ENCODE measurements at regions not wholly inside any gene's neighbourhood (a gene's known extent, or its start where the extent isn't known, plus 50 kb on each side); places are given as distances from the start of the nearest gene placed in this dataset.

- no peak overlapping the region for H3K4me3 Mint-ChIP-seq
- H3K27me3 Mint-ChIP-seq = no peaks in the 10 kb centered on the region
- H3K27ac Mint-ChIP-seq = no peak overlapping the region
- H3K4me1 Mint-ChIP-seq = peaks cover 0 to 3% (median 0%) of the 10 kb centered on the region in 3 donors
- H3K36me3 Mint-ChIP-seq = no peaks in the 10 kb centered on the region
- H3K9me3 Mint-ChIP-seq = no peaks in the 10 kb centered on the region
Measured at GRCh38 chr14:32012062-32012461, 65.0 kb upstream of the ARHGAP5 start.

DNA sequence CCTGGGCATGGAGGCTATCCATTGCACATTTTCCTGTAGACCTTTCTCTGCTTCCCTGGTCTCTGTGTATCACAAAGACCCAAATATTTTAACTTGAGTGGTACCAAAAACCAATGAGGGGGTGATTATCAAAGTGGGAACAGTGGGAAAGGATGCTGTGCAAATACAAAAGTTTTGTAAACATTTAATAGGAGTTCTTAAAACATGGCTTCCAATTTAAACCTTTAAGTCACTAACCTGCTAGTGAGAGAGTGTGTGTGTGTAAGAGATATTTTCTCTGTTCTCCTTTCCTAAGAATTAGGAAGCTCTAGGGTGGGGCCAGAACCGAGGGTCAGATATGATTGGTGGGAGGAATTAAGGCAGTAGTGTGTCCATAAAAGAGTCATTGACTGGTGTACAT is 64.5 kb upstream of the ARHGAP5 start:
- Mint-ChIP-seq H3K27me3 (no peaks in the 10 kb centered on the region), H3K27ac (no peak overlapping the region), H3K36me3 (no peaks in the 10 kb centered on the region), H3K4me3 (no peak overlapping the region), H3K9me3 (no peaks in the 10 kb centered on the region), H3K4me1 (peaks cover 0 to 3% (median 0%) of the 10 kb centered on the region in 3 donors)

DNA sequence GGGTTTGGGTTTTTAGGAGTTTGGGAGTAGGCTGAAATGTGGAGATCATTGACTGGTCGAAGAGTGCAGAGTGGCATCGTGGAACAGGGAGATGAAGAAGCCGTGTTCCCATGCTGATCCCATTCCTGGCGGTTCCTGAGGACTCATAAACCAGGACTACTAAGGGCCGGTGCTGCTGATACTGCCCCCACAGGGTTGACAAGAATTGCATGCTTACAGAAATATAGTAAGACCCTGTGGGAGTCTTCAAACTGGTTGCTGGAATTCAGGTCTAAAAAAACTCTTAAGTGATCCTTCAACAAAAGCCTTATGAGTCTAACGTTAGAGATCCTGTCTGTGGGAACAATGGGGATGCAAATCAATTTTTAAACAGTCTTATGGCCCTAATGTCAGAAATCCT is 64.0 kb upstream of the ARHGAP5 start:
- Mint-ChIP-seq H3K4me3 (no peak overlapping the region), H3K9me3 (no peaks in the 10 kb centered on the region), H3K27ac (no peak overlapping the region), H3K4me1 (no peaks in the 10 kb centered on the region), H3K27me3 (peaks cover 2% of the 10 kb centered on the region), H3K36me3 (no peaks in the 10 kb centered on the region)

- peaks cover 0 to 1% (median 0%) of the 10 kb centered on the region in 3 donors for H3K9me3 Mint-ChIP-seq
- no peaks in the 10 kb centered on the region for H3K36me3 Mint-ChIP-seq
- H3K27me3 Mint-ChIP-seq = peaks cover 2% of the 10 kb centered on the region
- H3K27ac Mint-ChIP-seq = no peak overlapping the region
- no peaks in the 10 kb centered on the region for H3K4me1 Mint-ChIP-seq
- H3K4me3 Mint-ChIP-seq = no peak overlapping the region
Measured at GRCh38 chr14:32014057-32014456, 63.0 kb upstream of the ARHGAP5 start.

DNA sequence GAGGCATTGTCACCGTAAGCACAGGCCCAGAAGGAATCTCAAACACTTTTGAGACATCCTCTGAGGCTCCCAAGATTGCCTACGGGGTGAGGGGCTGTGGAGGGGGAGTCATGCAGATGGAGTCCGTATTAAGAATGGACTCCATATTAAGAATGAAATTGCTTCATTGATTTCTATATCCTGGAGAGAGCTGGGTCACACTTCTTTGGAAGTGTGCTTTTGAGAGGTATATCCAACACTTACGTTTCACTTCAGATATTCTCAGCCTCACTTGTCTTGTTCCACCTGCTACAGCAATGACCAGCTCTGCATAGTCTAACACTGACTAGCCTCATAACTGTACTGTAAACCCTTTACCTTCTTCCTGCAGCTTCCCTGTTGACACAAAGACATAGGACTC is 62.6 kb upstream of the ARHGAP5 start:
- Mint-ChIP-seq H3K36me3 (no peaks in the 10 kb centered on the region), H3K27me3 (peaks cover 3% of the 10 kb centered on the region), H3K27ac (no peak overlapping the region), H3K9me3 (peaks cover 0 to 1% (median 0%) of the 10 kb centered on the region in 3 donors), H3K4me1 (no peaks in the 10 kb centered on the region), H3K4me3 (no peak overlapping the region)

GRCh38 chr14:32015166-32015565 is 61.9 kb upstream of the ARHGAP5 start:
- H3K27me3 Mint-ChIP-seq = peaks cover 3% of the 10 kb centered on the region
- H3K4me1 Mint-ChIP-seq = no peaks in the 10 kb centered on the region
- H3K27ac Mint-ChIP-seq = no peak overlapping the region
- no peaks in the 10 kb centered on the region for H3K36me3 Mint-ChIP-seq
- peaks cover 0 to 1% (median 0%) of the 10 kb centered on the region in 3 donors for H3K9me3 Mint-ChIP-seq
- H3K4me3 Mint-ChIP-seq = no peak overlapping the region

DNA sequence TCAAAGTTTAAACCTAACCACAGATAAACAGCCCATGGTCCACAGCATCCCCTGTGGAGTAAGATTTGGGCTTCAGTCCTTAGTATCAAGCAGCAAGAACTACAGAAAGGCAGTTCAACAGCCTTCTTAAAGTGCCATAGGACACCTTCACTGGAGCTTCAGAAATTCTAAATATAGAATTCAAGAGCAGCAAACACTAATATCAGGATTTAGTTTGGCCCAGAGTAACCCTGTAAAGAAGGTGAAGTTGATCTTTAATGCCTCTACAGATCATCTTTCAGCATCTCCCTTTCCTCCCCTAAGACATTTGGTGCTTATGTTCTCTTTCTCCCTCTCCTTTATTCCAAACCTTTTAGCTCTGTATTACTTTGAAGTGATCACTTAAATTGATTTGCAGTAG is 59.5 kb upstream of the ARHGAP5 start:
- Mint-ChIP-seq H3K36me3 (no peaks in the 10 kb centered on the region), H3K4me1 (no peaks in the 10 kb centered on the region), H3K9me3 (peaks cover 0 to 1% (median 0%) of the 10 kb centered on the region in 3 donors), H3K27me3 (peaks cover 3% of the 10 kb centered on the region), H3K27ac (no peak overlapping the region), H3K4me3 (no peak overlapping the region)

DNA sequence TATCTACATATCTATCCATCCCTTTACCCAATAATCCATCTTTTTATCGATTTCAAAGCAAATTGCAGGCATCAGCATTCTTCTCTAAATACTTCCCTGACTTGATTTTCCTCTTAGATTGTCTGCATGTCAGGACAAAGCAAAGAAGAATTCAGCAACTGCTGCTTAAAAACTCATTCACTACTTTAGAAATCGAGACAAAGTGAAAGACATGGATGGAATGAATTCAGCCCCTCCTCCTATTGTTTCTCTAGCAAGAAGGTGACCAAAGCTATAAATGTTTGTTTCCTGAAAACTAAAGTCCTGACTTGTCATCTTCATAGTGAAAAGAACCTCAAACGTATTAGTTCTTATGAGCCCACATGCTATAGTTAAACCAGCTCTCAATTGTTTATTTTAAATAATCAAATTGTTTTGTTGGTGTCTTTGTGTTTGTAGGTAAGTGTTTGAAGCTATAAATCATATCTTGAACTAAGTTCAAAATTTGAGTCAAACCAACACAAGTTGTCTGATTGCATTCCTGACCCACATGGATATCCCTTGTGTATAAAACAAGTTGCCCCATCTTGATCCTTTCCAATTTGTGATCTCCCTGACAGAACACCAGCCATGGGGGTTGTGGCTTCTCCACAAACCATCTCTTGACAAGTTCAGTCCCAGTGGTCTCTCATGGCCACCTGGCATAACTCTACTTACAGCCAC is 58.6 kb upstream of the ARHGAP5 start:
- Mint-ChIP-seq H3K4me1 (no peaks in the 10 kb centered on the region), H3K27ac (no peak overlapping the region), H3K9me3 (peaks cover 0 to 1% (median 0%) of the 10 kb centered on the region in 3 donors), H3K36me3 (no peaks in the 10 kb centered on the region), H3K27me3 (peaks cover 3% of the 10 kb centered on the region), H3K4me3 (no peak overlapping the region)

DNA sequence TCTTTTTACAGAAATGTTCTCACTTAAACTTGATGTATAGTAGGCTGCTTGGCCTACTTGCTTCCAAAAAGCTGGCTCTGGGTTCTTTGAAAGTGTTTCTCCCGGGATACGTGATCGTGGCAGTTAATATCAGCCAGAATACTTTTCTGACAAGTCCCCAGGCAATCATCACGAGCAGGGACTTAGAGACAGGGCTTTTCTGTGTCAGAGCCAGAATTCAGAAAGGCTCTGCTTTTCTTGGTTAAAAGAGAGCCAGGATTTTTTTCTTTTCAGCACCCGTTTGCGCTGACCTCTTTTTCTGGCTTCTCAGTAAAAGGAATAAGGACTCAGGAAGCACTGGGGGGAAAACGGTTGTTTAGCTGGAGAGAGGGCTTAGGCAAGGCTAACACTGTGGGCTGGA is 57.8 kb upstream of the ARHGAP5 start:
- Mint-ChIP-seq H3K27me3 (peaks cover 3% of the 10 kb centered on the region), H3K36me3 (no peaks in the 10 kb centered on the region), H3K4me3 (no peak overlapping the region), H3K9me3 (peaks cover 0 to 1% (median 0%) of the 10 kb centered on the region in 3 donors), H3K27ac (no peak overlapping the region), H3K4me1 (no peaks in the 10 kb centered on the region)

- Mint-ChIP-seq H3K27ac (peak overlapping the region in 1 of 3 donors; percentile 65), H3K36me3 (no peaks in the 10 kb centered on the region), H3K4me1 (no peaks in the 10 kb centered on the region), H3K9me3 (peaks cover 0 to 1% (median 0%) of the 10 kb centered on the region in 3 donors), H3K27me3 (peaks cover 3% of the 10 kb centered on the region), H3K4me3 (no peak overlapping the region)
Measured at GRCh38 chr14:32020882-32021281, 56.2 kb upstream of the ARHGAP5 start.

- peak overlapping the region in 1 of 3 donors; percentile 65 for H3K27ac Mint-ChIP-seq
- no peaks in the 10 kb centered on the region for H3K4me1 Mint-ChIP-seq
- H3K36me3 Mint-ChIP-seq = no peaks in the 10 kb centered on the region
- no peak overlapping the region for H3K4me3 Mint-ChIP-seq
- peaks cover 3% of the 10 kb centered on the region for H3K27me3 Mint-ChIP-seq
- H3K9me3 Mint-ChIP-seq = peaks cover 0 to 2% (median 0%) of the 10 kb centered on the region in 3 donors
Measured at GRCh38 chr14:32021341-32021740, 55.8 kb upstream of the ARHGAP5 start.

DNA sequence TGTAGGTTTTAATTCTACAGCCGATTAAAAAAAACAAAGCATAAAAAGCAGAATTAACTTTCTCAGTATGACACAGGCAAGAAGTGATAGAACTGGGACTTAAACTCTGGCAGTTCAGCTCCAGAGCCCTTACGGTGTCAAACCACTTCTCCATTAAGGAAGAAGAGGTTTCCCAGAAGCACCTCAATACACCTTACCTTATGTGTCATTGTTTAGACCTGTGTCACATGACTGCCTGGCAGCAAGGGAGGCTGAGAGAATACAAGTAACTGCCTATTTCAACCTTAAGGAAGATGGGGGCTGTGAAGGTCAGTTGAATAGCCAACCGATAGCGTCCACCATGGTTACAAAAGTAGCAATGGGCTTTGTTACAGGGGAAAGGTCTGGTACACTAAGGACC is 54.6 kb upstream of the ARHGAP5 start:
- Mint-ChIP-seq H3K27me3 (peaks cover 3% of the 10 kb centered on the region), H3K36me3 (no peaks in the 10 kb centered on the region), H3K4me1 (no peaks in the 10 kb centered on the region), H3K4me3 (no peak overlapping the region), H3K9me3 (peaks cover 0 to 3% (median 0%) of the 10 kb centered on the region in 3 donors), H3K27ac (no peak overlapping the region)

DNA sequence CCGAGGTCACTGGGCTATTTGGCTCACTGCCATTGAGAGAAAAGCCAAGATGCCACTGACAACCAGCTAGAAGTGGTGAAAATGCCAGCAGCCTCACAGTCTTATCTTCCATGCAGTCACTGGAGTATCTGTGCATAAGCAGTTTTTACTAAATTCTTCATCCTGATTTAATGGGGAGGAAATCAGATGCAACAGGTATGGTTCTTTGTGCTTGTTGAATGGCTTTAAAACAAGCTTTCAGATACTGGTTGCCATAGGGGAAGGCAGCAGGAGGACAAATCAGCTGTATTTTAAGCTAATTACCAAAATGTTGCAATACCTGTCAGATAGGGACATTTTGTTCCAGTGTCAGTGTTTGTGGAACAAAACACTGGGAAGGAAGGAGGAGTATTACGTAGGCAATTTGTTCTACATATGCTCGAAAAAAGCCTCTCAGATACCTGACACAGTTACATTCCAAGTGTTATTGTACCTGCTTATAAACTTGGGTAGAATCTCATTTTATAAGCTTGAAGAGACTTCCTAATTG is 54.1 kb upstream of the ARHGAP5 start:
- Mint-ChIP-seq H3K27me3 (peaks cover 1% of the 10 kb centered on the region), H3K27ac (no peak overlapping the region), H3K9me3 (peaks cover 0 to 3% (median 0%) of the 10 kb centered on the region in 3 donors)

DNA sequence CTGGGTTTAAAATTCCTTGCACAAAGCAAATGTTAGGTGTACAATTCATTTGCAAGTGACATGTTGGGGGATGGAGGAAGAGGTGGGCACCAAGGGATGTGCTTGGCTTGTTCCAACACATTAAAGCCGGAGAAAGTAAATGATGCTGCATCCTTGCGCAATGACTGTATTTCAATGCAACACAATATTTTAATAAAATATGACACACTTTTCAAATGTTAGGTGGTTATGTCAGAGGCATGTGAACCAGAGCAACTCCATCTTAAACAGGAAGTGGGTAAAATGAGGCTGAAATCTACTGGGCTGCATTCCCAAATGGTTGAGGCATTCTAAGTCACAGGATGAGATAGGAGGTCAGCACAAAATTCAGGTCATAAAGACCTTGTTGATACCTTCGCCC is 53.6 kb upstream of the ARHGAP5 start:
- no peak overlapping the region for H3K4me3 Mint-ChIP-seq
- no peaks in the 10 kb centered on the region for H3K36me3 Mint-ChIP-seq
- H3K27me3 Mint-ChIP-seq = peaks cover 1% of the 10 kb centered on the region
- H3K4me1 Mint-ChIP-seq = peaks cover 0 to 2% (median 2%) of the 10 kb centered on the region in 3 donors
- no peak overlapping the region for H3K27ac Mint-ChIP-seq
- peaks cover 0 to 3% (median 0%) of the 10 kb centered on the region in 3 donors for H3K9me3 Mint-ChIP-seq

More for the DNA sequence above, 54.1 kb upstream of the ARHGAP5 start:
- H3K4me1 Mint-ChIP-seq = no peaks in the 10 kb centered on the region
- H3K4me3 Mint-ChIP-seq = no peak overlapping the region
- H3K36me3 Mint-ChIP-seq = no peaks in the 10 kb centered on the region

DNA sequence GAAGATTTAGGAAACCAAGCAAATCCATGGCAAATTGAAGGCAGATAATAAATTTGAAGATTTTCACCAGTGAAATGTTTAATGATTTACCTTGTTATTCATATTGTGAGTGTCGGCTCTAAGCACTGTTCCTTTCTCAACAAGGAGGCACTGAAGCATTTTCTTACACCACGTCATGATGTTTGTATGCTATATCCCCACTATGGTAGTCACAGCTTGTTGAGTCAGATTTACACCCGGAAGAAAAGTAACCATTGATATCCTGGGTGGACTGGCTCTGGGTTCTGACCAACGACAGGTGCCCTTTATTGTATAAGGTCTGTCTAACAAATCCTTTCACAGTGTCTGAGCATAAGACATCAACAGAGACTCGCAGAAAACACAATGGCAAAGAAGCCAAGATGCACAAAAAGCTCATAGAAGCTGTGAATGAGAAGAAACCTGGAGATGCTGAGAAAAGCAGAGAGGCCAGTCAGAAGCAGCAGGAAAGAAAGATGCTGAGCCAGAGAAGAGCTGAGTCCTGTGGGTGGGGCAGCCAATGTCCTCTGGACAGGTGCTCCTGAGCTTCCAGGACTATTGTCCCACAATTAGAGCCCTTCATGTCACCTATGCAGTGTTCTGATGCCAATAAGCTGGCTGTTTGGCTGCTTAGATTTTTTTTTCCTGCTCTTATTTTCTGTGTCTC is 49.7 kb upstream of the ARHGAP5 start:
- peaks cover 0 to 2% (median 0%) of the 10 kb centered on the region in 3 donors for H3K9me3 Mint-ChIP-seq
- no peaks in the 10 kb centered on the region for H3K36me3 Mint-ChIP-seq
- H3K27ac Mint-ChIP-seq = no peak overlapping the region
- no peak overlapping the region for H3K4me3 Mint-ChIP-seq
- peaks cover 1% of the 10 kb centered on the region for H3K27me3 Mint-ChIP-seq
- peaks cover 0 to 8% (median 4%) of the 10 kb centered on the region in 3 donors for H3K4me1 Mint-ChIP-seq

All from IgD-negative memory B cell (primary cell).